ENCODE measurements at regions not wholly inside any gene's neighbourhood (a gene's known extent, or its start where the extent isn't known, plus 50 kb on each side); places are given as distances from the start of the nearest gene placed in this dataset.
A peak's percentile ranks its signal among the peaks of the same experiment; 100 is the strongest.

GRCh38 chr9:109918339-109919163, 138.6 kb downstream of the PALM2AKAP2 start:
- FAIRE-seq (peak; percentile 92), DNase-seq (ENCODE audit: insufficient read length) (no peak)
- TF ChIP-seq POLR2A (IDR thresholded peaks at IDR 0.05; ENCODE audit: low read depth, low read length) (peak; percentile 54; the same call in 1 of the 2 replicates), TAF1 (IDR thresholded peaks at IDR 0.05; ENCODE audit: borderline replicate concordance, low read depth, low read length) (no peak), POLR2AphosphoS5 (IDR thresholded peaks at IDR 0.05; ENCODE audit: low read depth, low read length) (no peak)

- DNase-seq (ENCODE audit: insufficient read length) (no peak), FAIRE-seq (no peak)
- no peak for TF ChIP-seq POLR2AphosphoS5 (IDR thresholded peaks at IDR 0.05; ENCODE audit: low read depth, low read length)
- no peak for TF ChIP-seq TAF1 (IDR thresholded peaks at IDR 0.05; ENCODE audit: borderline replicate concordance, low read depth, low read length)
- no peak for TF ChIP-seq POLR2A (IDR thresholded peaks at IDR 0.05; ENCODE audit: low read depth, low read length)
These were observed 139.9 kb downstream of the PALM2AKAP2 start for GRCh38 chr9:109919736-109920408.

- FAIRE-seq: no peak
- no peak for DNase-seq (ENCODE audit: insufficient read length)
- TF ChIP-seq POLR2A (IDR thresholded peaks at IDR 0.05; ENCODE audit: low read depth, low read length) (no peak), POLR2AphosphoS5 (IDR thresholded peaks at IDR 0.05; ENCODE audit: low read depth, low read length) (no peak), TAF1 (IDR thresholded peaks at IDR 0.05; ENCODE audit: borderline replicate concordance, low read depth, low read length) (no peak)
These were observed 142.8 kb downstream of the PALM2AKAP2 start for GRCh38 chr9:109922617-109923470.

- TF ChIP-seq POLR2AphosphoS5 (IDR thresholded peaks at IDR 0.05; ENCODE audit: low read depth, low read length) (no peak), TAF1 (IDR thresholded peaks at IDR 0.05; ENCODE audit: borderline replicate concordance, low read depth, low read length) (no peak), POLR2A (IDR thresholded peaks at IDR 0.05; ENCODE audit: low read depth, low read length) (no peak)
- DNase-seq (ENCODE audit: insufficient read length): no peak
- FAIRE-seq: no peak
These were observed 143.4 kb downstream of the PALM2AKAP2 start for GRCh38 chr9:109923471-109923760.

- DNase-seq (ENCODE audit: insufficient read length): no peak
- no peak for TF ChIP-seq POLR2AphosphoS5 (IDR thresholded peaks at IDR 0.05; ENCODE audit: low read depth, low read length)
- TF ChIP-seq TAF1 (IDR thresholded peaks at IDR 0.05; ENCODE audit: borderline replicate concordance, low read depth, low read length): no peak
- no peak for FAIRE-seq
These were observed 143.8 kb downstream of the PALM2AKAP2 start for GRCh38 chr9:109923806-109924205.

- no peak for TF ChIP-seq TAF1 (IDR thresholded peaks at IDR 0.05; ENCODE audit: borderline replicate concordance, low read depth, low read length)
- TF ChIP-seq POLR2AphosphoS5 (IDR thresholded peaks at IDR 0.05; ENCODE audit: low read depth, low read length): no peak
- TF ChIP-seq POLR2A (IDR thresholded peaks at IDR 0.05; ENCODE audit: low read depth, low read length): no peak
- FAIRE-seq (no peak), DNase-seq (ENCODE audit: insufficient read length) (no peak)
These were observed 145.8 kb downstream of the PALM2AKAP2 start for GRCh38 chr9:109925799-109926198.

GRCh38 chr9:109926421-109926869, 146.4 kb downstream of the PALM2AKAP2 start:
- TF ChIP-seq POLR2AphosphoS5 (IDR thresholded peaks at IDR 0.05; ENCODE audit: low read depth, low read length) (no peak), POLR2A (IDR thresholded peaks at IDR 0.05; ENCODE audit: low read depth, low read length) (no peak), TAF1 (IDR thresholded peaks at IDR 0.05; ENCODE audit: borderline replicate concordance, low read depth, low read length) (no peak)
- peak; percentile 72 for FAIRE-seq
- no peak for DNase-seq (ENCODE audit: insufficient read length)

GRCh38 chr9:109931623-109932022, 151.6 kb downstream of the PALM2AKAP2 start:
- peak; percentile 14 for FAIRE-seq
- no peak for DNase-seq (ENCODE audit: insufficient read length)
- TF ChIP-seq POLR2AphosphoS5 (IDR thresholded peaks at IDR 0.05; ENCODE audit: low read depth, low read length) (no peak), TAF1 (IDR thresholded peaks at IDR 0.05; ENCODE audit: borderline replicate concordance, low read depth, low read length) (no peak), POLR2A (IDR thresholded peaks at IDR 0.05; ENCODE audit: low read depth, low read length) (no peak)

GRCh38 chr9:109934136-109934856, 154.3 kb downstream of the PALM2AKAP2 start:
- DNase-seq (ENCODE audit: insufficient read length): no peak
- FAIRE-seq: peak; percentile 72
- no peak for TF ChIP-seq POLR2A (IDR thresholded peaks at IDR 0.05; ENCODE audit: low read depth, low read length)

- TF ChIP-seq POLR2AphosphoS5 (IDR thresholded peaks at IDR 0.05; ENCODE audit: low read depth, low read length) (no peak), POLR2A (IDR thresholded peaks at IDR 0.05; ENCODE audit: low read depth, low read length) (no peak), TAF1 (IDR thresholded peaks at IDR 0.05; ENCODE audit: borderline replicate concordance, low read depth, low read length) (no peak)
- DNase-seq (ENCODE audit: insufficient read length) (no peak), FAIRE-seq (no peak)
These were observed 154.8 kb downstream of the PALM2AKAP2 start for GRCh38 chr9:109934857-109935215.

All from GM12892 (cell line).